ENCODE measurements at regions not wholly inside any gene's neighbourhood (a gene's known extent, or its start where the extent isn't known, plus 50 kb on each side); places are given as distances from the start of the nearest gene placed in this dataset.
"Not testable (repeated sequence)": the region's sequence is repeated elsewhere in the genome, so short reads cannot be mapped to it uniquely, and the experiment has no call there.

- Mint-ChIP-seq H3K4me1 (no peaks in the 10 kb centered on the region), H3K27me3 (no peaks in the 10 kb centered on the region), H3K4me3 (no peak overlapping the region), H3K36me3 (no peaks in the 10 kb centered on the region), H3K9me3 (peaks cover 2% of the 10 kb centered on the region), H3K27ac (no peak overlapping the region)
- no peak for DNase-seq
These were observed 127.0 kb downstream of the PCDH7 start for GRCh38 chr4:30847167-30847566.

- Mint-ChIP-seq H3K9me3 (peaks cover 2% of the 10 kb centered on the region), H3K27me3 (no peaks in the 10 kb centered on the region), H3K4me1 (no peaks in the 10 kb centered on the region), H3K27ac (no peak overlapping the region), H3K36me3 (no peaks in the 10 kb centered on the region), H3K4me3 (no peak overlapping the region)
- no peak for DNase-seq
These were observed 127.8 kb downstream of the PCDH7 start for GRCh38 chr4:30847958-30848357.

GRCh38 chr4:30854531-30854930 is 134.4 kb downstream of the PCDH7 start:
- H3K36me3 Mint-ChIP-seq: no peaks in the 10 kb centered on the region

GRCh38 chr4:30855232-30855631 is 135.1 kb downstream of the PCDH7 start:
- Mint-ChIP-seq H3K4me3 (no peak overlapping the region), H3K27me3 (no peaks in the 10 kb centered on the region), H3K27ac (no peak overlapping the region), H3K9me3 (no peaks in the 10 kb centered on the region), H3K4me1 (no peaks in the 10 kb centered on the region), H3K36me3 (no peaks in the 10 kb centered on the region)
- DNase-seq: no peak

More at GRCh38 chr4:30854531-30854930, 134.4 kb downstream of the PCDH7 start:
- no peak overlapping the region for H3K4me3 Mint-ChIP-seq
- no peaks in the 10 kb centered on the region for H3K27me3 Mint-ChIP-seq
- no peaks in the 10 kb centered on the region for H3K4me1 Mint-ChIP-seq
- no peak for DNase-seq
- H3K9me3 Mint-ChIP-seq: no peaks in the 10 kb centered on the region
- no peak overlapping the region for H3K27ac Mint-ChIP-seq

- Mint-ChIP-seq H3K4me3 (no peak overlapping the region), H3K36me3 (no peaks in the 10 kb centered on the region), H3K27me3 (no peaks in the 10 kb centered on the region)
These were observed 136.8 kb downstream of the PCDH7 start for GRCh38 chr4:30856795-30857564.

GRCh38 chr4:30860978-30861377 is 140.8 kb downstream of the PCDH7 start:
- no peak overlapping the region for H3K27ac Mint-ChIP-seq
- H3K4me3 Mint-ChIP-seq: no peak overlapping the region

More at GRCh38 chr4:30856795-30857564, 136.8 kb downstream of the PCDH7 start:
- Mint-ChIP-seq H3K9me3 (no peaks in the 10 kb centered on the region), H3K4me1 (no peaks in the 10 kb centered on the region), H3K27ac (no peak overlapping the region)
- DNase-seq: no peak

GRCh38 chr4:30862196-30862595 is 142.0 kb downstream of the PCDH7 start:
- no peaks in the 10 kb centered on the region for H3K27me3 Mint-ChIP-seq
- no peaks in the 10 kb centered on the region for H3K9me3 Mint-ChIP-seq
- H3K4me3 Mint-ChIP-seq: no peak overlapping the region
- no peaks in the 10 kb centered on the region for H3K36me3 Mint-ChIP-seq
- H3K4me1 Mint-ChIP-seq: no peaks in the 10 kb centered on the region
- H3K27ac Mint-ChIP-seq: no peak overlapping the region
- DNase-seq: no peak

More at GRCh38 chr4:30860978-30861377, 140.8 kb downstream of the PCDH7 start:
- DNase-seq: no peak
- H3K36me3 Mint-ChIP-seq: no peaks in the 10 kb centered on the region
- H3K27me3 Mint-ChIP-seq: no peaks in the 10 kb centered on the region
- H3K4me1 Mint-ChIP-seq: no peaks in the 10 kb centered on the region
- H3K9me3 Mint-ChIP-seq: no peaks in the 10 kb centered on the region

GRCh38 chr4:30863021-30863420 is 142.9 kb downstream of the PCDH7 start:
- no peak for DNase-seq
- Mint-ChIP-seq H3K4me3 (no peak overlapping the region), H3K27ac (no peak overlapping the region), H3K9me3 (no peaks in the 10 kb centered on the region), H3K4me1 (no peaks in the 10 kb centered on the region), H3K27me3 (no peaks in the 10 kb centered on the region), H3K36me3 (no peaks in the 10 kb centered on the region)

- Mint-ChIP-seq H3K36me3 (no peaks in the 10 kb centered on the region), H3K4me3 (no peak overlapping the region), H3K27ac (no peak overlapping the region), H3K9me3 (peaks cover 5% of the 10 kb centered on the region), H3K27me3 (no peaks in the 10 kb centered on the region), H3K4me1 (no peaks in the 10 kb centered on the region)
- no peak for DNase-seq
These were observed 145.5 kb downstream of the PCDH7 start for GRCh38 chr4:30865691-30866090.

- no peaks in the 10 kb centered on the region for H3K36me3 Mint-ChIP-seq
- DNase-seq: no peak
These were observed 146.2 kb downstream of the PCDH7 start for GRCh38 chr4:30866346-30866745.

GRCh38 chr4:30866907-30867306 is 146.7 kb downstream of the PCDH7 start:
- no peaks in the 10 kb centered on the region for H3K27me3 Mint-ChIP-seq
- no peak for DNase-seq
- H3K9me3 Mint-ChIP-seq: peaks cover 5% of the 10 kb centered on the region
- H3K27ac Mint-ChIP-seq: no peak overlapping the region
- H3K36me3 Mint-ChIP-seq: no peaks in the 10 kb centered on the region
- no peaks in the 10 kb centered on the region for H3K4me1 Mint-ChIP-seq
- H3K4me3 Mint-ChIP-seq: no peak overlapping the region

More at GRCh38 chr4:30866346-30866745, 146.2 kb downstream of the PCDH7 start:
- no peak overlapping the region for H3K4me3 Mint-ChIP-seq
- peaks cover 5% of the 10 kb centered on the region for H3K9me3 Mint-ChIP-seq
- H3K4me1 Mint-ChIP-seq: no peaks in the 10 kb centered on the region
- no peak overlapping the region for H3K27ac Mint-ChIP-seq
- H3K27me3 Mint-ChIP-seq: no peaks in the 10 kb centered on the region

- Mint-ChIP-seq H3K9me3 (peaks cover 5% of the 10 kb centered on the region), H3K27me3 (no peaks in the 10 kb centered on the region), H3K4me1 (no peaks in the 10 kb centered on the region), H3K36me3 (no peaks in the 10 kb centered on the region), H3K27ac (no peak overlapping the region), H3K4me3 (no peak overlapping the region)
- DNase-seq: no peak
These were observed 147.3 kb downstream of the PCDH7 start for GRCh38 chr4:30867427-30867826.

GRCh38 chr4:30868111-30868895 is 148.1 kb downstream of the PCDH7 start:
- no peak overlapping the region for H3K27ac Mint-ChIP-seq
- peaks cover 5% of the 10 kb centered on the region for H3K9me3 Mint-ChIP-seq
- H3K36me3 Mint-ChIP-seq: no peaks in the 10 kb centered on the region
- DNase-seq: no peak
- H3K4me1 Mint-ChIP-seq: no peaks in the 10 kb centered on the region
- H3K4me3 Mint-ChIP-seq: no peak overlapping the region
- H3K27me3 Mint-ChIP-seq: no peaks in the 10 kb centered on the region

- H3K27me3 Mint-ChIP-seq, DNase-seq, H3K4me1 Mint-ChIP-seq, H3K27ac Mint-ChIP-seq, H3K4me3 Mint-ChIP-seq, H3K9me3 Mint-ChIP-seq, H3K36me3 Mint-ChIP-seq: not testable (repeated sequence)
These were observed 149.2 kb downstream of the PCDH7 start for GRCh38 chr4:30869387-30869786.

GRCh38 chr4:30870513-30870912 is 150.3 kb downstream of the PCDH7 start:
- no peak overlapping the region for H3K27ac Mint-ChIP-seq
- no peaks in the 10 kb centered on the region for H3K27me3 Mint-ChIP-seq
- H3K4me3 Mint-ChIP-seq: no peak overlapping the region
- H3K9me3 Mint-ChIP-seq: peaks cover 9% of the 10 kb centered on the region
- no peaks in the 10 kb centered on the region for H3K4me1 Mint-ChIP-seq
- DNase-seq: no peak
- H3K36me3 Mint-ChIP-seq: no peaks in the 10 kb centered on the region
